HG02763 (cell line): ENCODE measurements at regions not wholly inside any gene's neighbourhood (a gene's known extent, or its start where the extent isn't known, plus 50 kb on each side); places are given as distances from the start of the nearest gene placed in this dataset.

ENCODE experiments used
- ATAC-seq: cut with Tn5 transposase; IDR thresholded peaks from one replicate; pipeline ENCODE4 v1.9.1; 2021; ENCODE audit warnings: mild to moderate bottlenecking, moderate library complexity; ENCODE audit not compliant: unreplicated experiment

GRCh38 chr11:115926138-115926537, 421.9 kb upstream of the CADM1 start:
- no peak for ATAC-seq

DNA sequence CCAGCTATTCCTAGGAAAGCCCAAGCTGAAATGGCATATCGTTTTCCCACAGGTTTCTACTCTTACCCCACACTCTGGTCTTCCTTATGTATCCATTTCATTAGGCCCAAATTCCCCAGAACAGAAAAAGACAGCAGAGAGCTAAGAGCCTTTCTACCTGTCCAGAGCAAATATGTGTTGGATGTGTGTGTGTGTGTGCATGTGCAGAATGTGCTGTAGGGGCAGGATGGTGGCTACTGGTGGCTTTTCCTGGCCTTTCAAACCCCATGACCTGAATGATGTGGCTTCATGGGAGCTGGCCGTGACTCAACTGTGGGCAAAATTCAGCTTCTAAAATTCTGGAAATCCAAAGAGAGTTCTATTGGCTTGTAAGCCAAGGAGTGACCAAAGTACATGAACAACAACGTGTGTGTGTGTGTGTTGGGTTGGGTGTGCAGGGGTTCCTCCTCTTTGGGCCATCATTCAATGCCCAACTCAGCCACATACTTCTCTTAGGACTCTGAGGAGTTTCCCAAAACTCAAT, 421.4 kb upstream of the CADM1 start:
- no peak for ATAC-seq

- peak; percentile 76 for ATAC-seq
Observed at GRCh38 chr11:115924744-115925567, 420.7 kb upstream of the CADM1 start.

DNA sequence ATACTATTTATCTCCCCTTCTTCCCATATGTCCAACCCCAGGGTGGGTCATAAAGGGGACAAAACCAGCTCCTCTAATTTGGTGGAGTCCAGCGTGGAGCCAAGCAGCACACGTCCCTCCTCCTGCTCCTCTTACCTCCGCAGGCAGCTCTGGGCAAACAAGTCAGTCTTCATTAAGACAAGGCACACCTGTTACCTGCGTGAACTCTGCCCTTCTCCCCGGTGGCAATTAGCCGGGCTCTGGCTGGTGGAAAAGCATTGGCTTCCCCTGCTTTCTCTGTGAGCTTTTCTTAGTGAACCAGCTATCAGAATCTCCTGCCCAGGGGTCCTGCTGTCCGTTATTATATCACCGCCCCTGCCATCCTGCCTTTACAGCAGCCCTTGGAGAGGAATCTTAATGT, 418.7 kb upstream of the CADM1 start:
- no peak for ATAC-seq

- no peak for ATAC-seq
Observed at GRCh38 chr11:115921986-115922385, 417.8 kb upstream of the CADM1 start.

- no peak for ATAC-seq
Observed at GRCh38 chr11:115921540-115921939, 417.3 kb upstream of the CADM1 start.

DNA sequence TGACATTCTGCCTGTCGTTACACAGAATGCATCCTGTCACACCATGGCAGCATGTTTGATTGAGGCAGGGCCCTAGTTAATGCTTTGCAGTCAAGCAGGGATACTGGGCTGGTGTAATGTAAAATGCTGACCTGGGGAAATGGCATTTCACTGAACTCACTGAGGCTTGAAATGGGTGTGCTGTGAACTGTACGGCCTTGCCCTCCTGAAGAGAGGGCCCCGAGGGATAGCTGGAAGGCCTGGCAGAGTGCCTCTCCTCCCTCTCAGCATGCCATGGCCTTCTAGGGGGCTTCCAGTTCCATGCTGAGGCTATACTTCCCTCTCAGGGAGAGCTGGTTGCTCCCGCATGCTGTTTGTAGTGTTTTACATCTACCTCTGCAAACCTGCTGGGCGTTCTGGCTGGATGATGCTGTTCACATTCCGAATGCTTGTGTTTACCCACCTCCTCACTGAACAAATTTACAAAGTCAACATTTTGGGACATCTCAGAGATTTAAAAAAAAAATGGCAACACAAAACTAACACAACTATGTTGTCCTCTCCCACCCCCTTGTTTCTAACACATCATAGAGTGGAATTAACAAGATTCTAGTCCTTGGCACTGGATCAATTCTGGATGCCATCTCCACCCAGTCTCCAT, 416.7 kb upstream of the CADM1 start:
- no peak for ATAC-seq

DNA sequence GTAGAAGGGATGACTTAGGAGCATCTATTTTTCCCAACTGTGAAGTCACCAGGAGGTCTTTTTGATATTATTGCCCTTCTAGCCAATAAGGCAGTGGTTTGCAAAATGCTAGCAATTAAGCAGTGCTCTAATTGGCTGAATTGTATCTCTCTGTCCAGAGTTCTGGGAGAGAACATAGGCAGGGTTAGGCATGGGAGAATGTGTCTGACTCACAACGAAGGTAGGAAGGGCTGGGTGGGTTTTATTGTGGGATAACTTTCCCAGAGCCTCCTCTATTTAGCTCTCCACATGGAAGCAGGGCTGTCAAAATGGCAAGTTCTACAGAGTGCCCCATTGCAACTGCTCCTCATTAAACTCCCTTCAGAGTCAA, 415.9 kb upstream of the CADM1 start:
- no peak for ATAC-seq

- peak; percentile 63 for ATAC-seq
Observed at GRCh38 chr11:115919341-115920091, 415.3 kb upstream of the CADM1 start.

- no peak for ATAC-seq
Observed at GRCh38 chr11:115918576-115918975, 414.4 kb upstream of the CADM1 start.

- no peak for ATAC-seq
Observed at GRCh38 chr11:115916608-115917007, 412.4 kb upstream of the CADM1 start.

DNA sequence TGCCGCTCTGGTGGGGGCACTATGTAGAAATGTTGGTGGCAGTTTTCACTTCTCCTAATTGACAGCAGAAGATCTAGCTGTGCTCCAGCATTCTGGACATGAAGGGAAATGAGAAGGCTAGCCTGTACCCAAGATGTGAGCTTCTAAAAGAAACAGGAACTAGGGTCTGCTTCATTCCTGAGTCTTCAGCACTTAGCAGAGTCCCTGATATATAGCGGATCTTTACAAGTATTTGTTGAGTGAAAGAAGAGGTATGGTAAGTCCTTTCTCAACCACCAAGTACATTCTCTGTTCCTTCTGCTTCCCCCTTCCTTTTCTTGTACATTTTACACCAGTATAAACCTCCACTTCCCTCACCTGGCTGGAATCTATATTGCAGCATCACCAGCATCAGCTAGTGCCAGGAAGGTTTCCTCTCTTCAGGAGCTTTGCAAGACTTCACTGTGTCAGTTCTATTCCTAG, 408.3 kb upstream of the CADM1 start:
- ATAC-seq: no peak

DNA sequence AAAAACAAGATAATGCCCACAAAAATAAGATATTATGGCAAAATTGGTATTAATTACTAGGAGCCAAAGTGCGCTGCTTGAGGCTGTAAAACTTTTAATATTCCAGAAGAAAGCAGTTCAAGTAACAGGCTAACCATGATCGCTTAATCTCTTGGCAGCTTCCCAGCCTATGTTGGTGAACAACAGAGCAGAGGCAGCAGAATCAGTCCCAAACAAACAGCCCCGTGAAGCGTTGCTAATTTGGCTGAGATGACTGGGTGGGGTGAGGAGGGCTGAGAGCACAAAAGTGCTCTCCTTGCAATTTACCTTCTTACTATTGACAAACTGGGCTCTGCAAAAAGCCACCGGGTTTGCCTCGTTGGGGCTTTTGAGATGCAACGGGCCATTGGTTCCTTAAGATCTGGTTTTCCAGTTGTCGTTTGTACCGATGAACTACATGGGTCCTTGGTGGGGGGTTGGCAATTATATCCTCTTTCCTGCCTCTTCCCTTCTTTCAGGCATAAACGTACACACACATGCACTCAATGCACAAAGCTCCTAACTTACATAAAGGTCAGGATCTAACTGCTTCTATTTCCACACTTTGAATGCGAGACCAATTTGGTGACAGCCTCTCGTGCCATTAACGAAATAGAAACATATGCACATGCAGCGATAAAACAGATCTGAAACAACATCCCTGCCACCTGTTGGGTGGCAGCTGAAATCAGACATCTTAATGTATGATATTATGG, 407.6 kb upstream of the CADM1 start:
- ATAC-seq: no peak

DNA sequence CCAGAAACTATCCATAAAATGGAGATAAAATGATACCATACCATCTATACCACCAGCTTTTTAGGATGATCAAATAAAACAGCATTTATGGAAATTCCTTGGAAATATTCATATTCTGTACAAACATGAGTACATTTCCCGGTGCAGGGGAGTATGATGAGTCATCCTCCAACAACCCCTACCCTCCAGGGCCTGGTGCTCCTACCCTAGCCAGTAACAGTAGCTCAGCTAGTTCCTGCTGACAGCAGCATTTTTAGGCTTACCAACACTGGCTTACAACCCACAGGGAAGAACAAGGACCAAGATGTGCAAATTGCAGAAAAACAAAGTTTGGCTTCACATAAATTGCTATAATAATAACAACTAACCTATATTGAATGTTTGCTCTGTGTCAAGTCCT, 406.2 kb upstream of the CADM1 start:
- ATAC-seq: no peak

- no peak for ATAC-seq
Observed at GRCh38 chr11:115906171-115906570, 402.0 kb upstream of the CADM1 start.

- ATAC-seq: no peak
Observed at GRCh38 chr11:115905341-115906000, 401.3 kb upstream of the CADM1 start.

GRCh38 chr11:115903179-115903578, 399.0 kb upstream of the CADM1 start:
- ATAC-seq: no peak

- ATAC-seq: no peak
Observed at GRCh38 chr11:115901069-115901468, 396.9 kb upstream of the CADM1 start.

DNA sequence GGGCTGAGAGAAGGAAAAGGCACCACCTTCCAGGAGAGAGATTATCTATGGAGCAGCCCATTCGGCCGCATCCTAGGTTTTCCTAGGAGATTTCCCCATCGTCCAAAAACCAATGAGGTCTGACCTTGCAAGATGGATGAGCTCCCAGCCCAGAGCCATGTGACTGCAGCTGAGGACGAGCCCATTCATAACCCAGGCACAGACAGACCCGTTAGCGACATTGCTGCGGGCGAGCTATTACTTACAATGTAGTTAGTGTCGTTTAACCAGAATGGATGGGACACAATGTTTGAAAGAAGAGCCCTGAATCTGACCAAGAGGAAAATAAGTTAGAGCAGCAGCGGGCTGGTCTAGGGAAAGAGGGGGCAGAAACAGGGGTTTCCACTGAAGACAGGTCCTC, 395.9 kb upstream of the CADM1 start:
- ATAC-seq: no peak

- ATAC-seq: no peak
Observed at GRCh38 chr11:115897707-115898106, 393.5 kb upstream of the CADM1 start.
